OCI-LY3 (cell line): ENCODE measurements at regions not wholly inside any gene's neighbourhood (a gene's known extent, or its start where the extent isn't known, plus 50 kb on each side); places are given as distances from the start of the nearest gene placed in this dataset.

ENCODE experiments used
- H2AFZ ChIP-seq: fragments of 200-600, 300-600 bp; shearing (Covaris generic); 2 replicates; pipeline ENCODE4 v1.6.0; 2014; ENCODE audit warnings: antibody characterized with exemption, low read depth, low read length
- H3K27ac ChIP-seq: fragments of 200-600, 300-600 bp; sonication (generic); 2 replicates; pipeline ENCODE4 v1.5.1; 2014; ENCODE audit warnings: mild to moderate bottlenecking, low read length, moderate library complexity, mixed read lengths
- H3K27me3 ChIP-seq: fragments of 200-600, 300-600 bp; sonication (generic); 2 replicates; pipeline ENCODE4 v1.6.1; 2014; ENCODE audit warnings: low read depth, low read length, mixed read lengths
- H3K36me3 ChIP-seq: fragments of 200-600, 300-600 bp; sonication (generic); replicated peaks from 2 replicates; pipeline ENCODE3; 2014; ENCODE audit warnings: low read depth, low read length, mixed read lengths
- H3K4me1 ChIP-seq: fragments of 300-600, 200-600 bp; sonication (generic); 2 replicates; pipeline ENCODE4 v1.6.1; 2014; ENCODE audit warnings: low read length, mixed read lengths
- H3K4me2 ChIP-seq: fragments of 200-600, 300-600 bp; sonication (generic); 2 replicates; pipeline ENCODE4 v1.6.1; 2014; ENCODE audit warnings: low read length, mixed read lengths
- H3K4me3 ChIP-seq: fragments of 300-600, 200-600 bp; sonication (generic); 2 replicates; pipeline ENCODE4 v1.5.1; 2014; ENCODE audit warnings: antibody characterized with exemption, mild to moderate bottlenecking, low read length, moderate library complexity
- H3K79me2 ChIP-seq: fragments of 300-600, 200-600 bp; shearing (Covaris generic); 2 replicates; pipeline ENCODE4 v1.6.1; 2014; ENCODE audit warnings: mild to moderate bottlenecking, low read length, mixed read lengths
- H3K9ac ChIP-seq: fragments of 300-600, 200-600 bp; shearing (Covaris generic); 2 replicates; pipeline ENCODE4 v1.6.0; 2014; ENCODE audit warnings: mild to moderate bottlenecking, low read length, moderate library complexity
- H3K9me3 ChIP-seq: fragments of 200-600, 300-600 bp; shearing (Covaris generic); 2 replicates; pipeline ENCODE4 v1.6.1; 2014; ENCODE audit warnings: low read length, mixed read lengths; ENCODE audit not compliant: insufficient read depth
- H4K20me1 ChIP-seq: fragments of 200-600, 300-600 bp; sonication (generic); 2 replicates; pipeline ENCODE4 v1.6.1; 2016; ENCODE audit warnings: low read length, mixed read lengths; ENCODE audit not compliant: insufficient read depth
- CTCF ChIP-seq: fragments of 200-600, 300-600 bp; sonication (generic); IDR thresholded peaks from 2 replicates; pipeline ENCODE4 v1.5.1; 2014; ENCODE audit warnings: antibody characterized with exemption, low read length, low read depth
- EZH2phosphoT487 ChIP-seq: fragments of 200-600 bp; shearing (Covaris generic); IDR thresholded peaks from 2 replicates; pipeline ENCODE4 v1.6.1; 2018; ENCODE audit warnings: antibody characterized with exemption, mixed run types, low read depth

DNA sequence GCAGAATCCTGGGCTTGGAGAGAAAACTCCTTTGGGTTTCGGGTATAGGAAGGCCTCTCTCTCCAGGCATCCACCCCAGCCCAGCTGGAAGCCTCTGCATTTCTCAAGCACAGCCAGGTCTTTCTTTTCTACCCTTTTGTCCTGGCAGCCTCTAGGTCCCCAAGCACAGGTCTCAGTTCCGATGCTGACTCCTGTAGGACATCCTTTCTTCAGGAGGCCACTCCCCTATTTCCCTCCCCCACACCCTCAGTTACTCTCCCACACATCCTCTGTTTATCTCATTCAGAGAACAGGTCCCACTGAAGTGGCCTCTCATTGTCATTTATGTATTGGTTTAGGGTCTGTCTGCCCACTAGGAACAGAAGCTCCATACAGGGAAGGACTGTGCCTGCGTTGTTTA is 352.6 kb downstream of the VRK1 start:
- H3K4me3 ChIP-seq: no peak overlapping the region
- no peak overlapping the region for H2AFZ ChIP-seq
- no peak overlapping the region for H3K27ac ChIP-seq
- no peaks in the 10 kb centered on the region for H3K4me1 ChIP-seq
- TF ChIP-seq EZH2phosphoT487 (no peak), CTCF (no peak)
- H3K27me3 ChIP-seq: no peaks in the 10 kb centered on the region; the same call in 1 of the 2 replicates
- no peaks in the 10 kb centered on the region for H3K9me3 ChIP-seq
- H3K36me3 ChIP-seq: no peaks in the 10 kb centered on the region
- H3K9ac ChIP-seq: no peak overlapping the region
- H3K79me2 ChIP-seq: no peaks in the 10 kb centered on the region
- H4K20me1 ChIP-seq: no peaks in the 10 kb centered on the region
- no peak overlapping the region for H3K4me2 ChIP-seq

DNA sequence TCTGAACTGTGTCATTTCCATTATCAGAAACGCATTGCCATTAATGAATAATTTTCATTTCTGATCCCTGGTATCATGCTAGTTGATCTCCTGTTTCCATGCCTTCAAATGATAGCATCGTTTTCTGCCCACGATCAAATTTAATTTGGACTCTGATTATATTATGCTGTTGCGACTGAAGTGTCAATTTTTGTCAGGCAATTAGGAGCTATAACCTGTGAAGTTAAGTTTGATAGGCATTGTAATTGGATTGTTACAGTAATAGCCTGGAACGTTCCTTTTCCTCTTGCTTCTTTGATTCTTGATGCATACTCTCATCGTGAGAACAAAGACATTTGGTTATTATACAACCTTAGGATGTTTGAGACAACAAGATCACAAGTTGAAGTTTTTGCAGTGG is 356.3 kb downstream of the VRK1 start:
- Histone ChIP-seq H3K9ac (no peak overlapping the region), H3K27ac (no peak overlapping the region), H3K4me2 (no peak overlapping the region), H3K36me3 (no peaks in the 10 kb centered on the region), H3K27me3 (peaks cover 3% of the 10 kb centered on the region; the same call in 1 of the 2 replicates), H3K4me3 (no peak overlapping the region), H4K20me1 (no peaks in the 10 kb centered on the region), H3K9me3 (no peaks in the 10 kb centered on the region), H3K4me1 (no peaks in the 10 kb centered on the region), H3K79me2 (no peaks in the 10 kb centered on the region), H2AFZ (no peak overlapping the region)
- TF ChIP-seq CTCF (no peak), EZH2phosphoT487 (no peak)

GRCh38 chr14:97155320-97155719 is 358.1 kb downstream of the VRK1 start:
- H3K36me3 ChIP-seq: no peaks in the 10 kb centered on the region
- H3K79me2 ChIP-seq: no peaks in the 10 kb centered on the region
- H4K20me1 ChIP-seq: no peaks in the 10 kb centered on the region
- H3K4me3 ChIP-seq: no peak overlapping the region
- no peaks in the 10 kb centered on the region for H3K4me1 ChIP-seq
- H3K27me3 ChIP-seq: 0 out of 2 replicates have a peak, but pooled peaks cover 3% of the 10 kb centered on the region
- no peak overlapping the region for H3K9ac ChIP-seq
- H3K4me2 ChIP-seq: no peak overlapping the region
- no peak overlapping the region for H3K27ac ChIP-seq
- peaks cover 5% of the 10 kb centered on the region; the same call in 1 of the 2 replicates for H3K9me3 ChIP-seq
- no peak overlapping the region for H2AFZ ChIP-seq
- TF ChIP-seq CTCF: no peak

DNA sequence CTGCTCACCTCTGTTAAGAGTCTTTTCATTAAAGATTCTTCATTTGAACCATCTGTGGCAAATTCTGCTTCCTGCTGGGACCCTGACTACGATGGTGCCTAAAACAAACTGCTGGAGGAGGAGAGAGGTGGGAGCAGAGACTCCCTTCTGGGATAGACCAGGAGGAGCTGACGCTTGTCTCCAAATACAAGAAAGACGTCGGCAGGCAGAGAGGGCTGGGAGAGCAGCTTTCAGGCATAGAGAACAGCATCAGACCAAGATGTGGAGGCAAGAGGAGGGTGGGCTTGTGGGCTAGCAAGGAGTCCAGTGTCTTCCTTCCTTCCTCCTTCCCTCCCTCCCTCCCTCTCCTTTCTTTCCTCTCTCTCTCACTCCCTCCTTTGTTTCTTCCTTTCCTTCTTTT is 358.6 kb downstream of the VRK1 start:
- Histone ChIP-seq H2AFZ (no peak overlapping the region), H3K9me3 (peaks cover 5% of the 10 kb centered on the region; the same call in 1 of the 2 replicates), H3K79me2 (no peaks in the 10 kb centered on the region), H3K4me2 (no peak overlapping the region), H4K20me1 (no peaks in the 10 kb centered on the region), H3K4me1 (no peaks in the 10 kb centered on the region), H3K36me3 (no peaks in the 10 kb centered on the region), H3K4me3 (no peak overlapping the region), H3K27ac (no peak overlapping the region), H3K27me3 (0 out of 2 replicates have a peak, but pooled peaks cover 3% of the 10 kb centered on the region), H3K9ac (no peak overlapping the region)
- TF ChIP-seq EZH2phosphoT487 (no peak), CTCF (no peak)
